HepG2 (cell line): ENCODE measurements at regions not wholly inside any gene's neighbourhood (a gene's known extent, or its start where the extent isn't known, plus 50 kb on each side); places are given as distances from the start of the nearest gene placed in this dataset.

ENCODE experiments used
- ATAC-seq: fragments of 200-7000 bp; cut with Tn5 transposase; 3 replicates; pipeline ENCODE4 v1.9.1; 2020; ENCODE audit warnings: mild to moderate bottlenecking, moderate library complexity
- BruUV-seq: library from RNA; stranded (reverse); fragments of 400-500 nt; replicated peaks from 2 replicates; lab custom pipeline; 2021; lab: Mats Ljungman, UMichigan
- CTCF ChIA-PET: fragments of 300-600 bp; formaldehyde crosslinking; extraction: SDS; loops from one replicate; lab custom pipeline; 2021; ENCODE audit warnings: low total read pairs, inconsistent platforms, low intra/inter-chr PET ratio; lab: Yijun Ruan, JAX
- POLR2A ChIA-PET: fragments of 350-600 bp; sonication (Branson Sonifier 250); formaldehyde crosslinking; loops from one replicate; lab custom pipeline; 2020; ENCODE audit warnings: antibody characterized with exemption, inconsistent platforms; lab: Yijun Ruan, JAX
- DNase-seq: peaks from one replicate; pipeline ENCODE4 v3.0.0-alpha.2; 2015; ENCODE audit warnings: low spot score
- FAIRE-seq: peaks from 3 replicates; lab custom pipeline; 2011; peaks lifted over from hg19 to GRCh38; lab: Jason Lieb, UNC
- H2AFZ ChIP-seq: one replicate; pipeline ENCODE4 v1.6.1; 2011; ENCODE audit warnings: low read length, inconsistent platforms
- H3K27ac ChIP-seq: fragments of 300-600 bp; 3 replicates; pipeline ENCODE4 v1.8.0; 2011; ENCODE audit warnings: mixed run types, mild to moderate bottlenecking, mixed read lengths, low read length, inconsistent platforms; ENCODE audit not compliant: insufficient read depth; ENCODE audit errors: extremely low read length
- H3K27me3 ChIP-seq, 2 experiments: fragments of 200-600 bp in 1 of 2; 2 replicates in 1 of 2; 3 replicates in 1 of 2; pipeline versions ENCODE4 v1.6.0 to v1.8.0; 2011; ENCODE audit warnings: low read length in 2 of 2, mild to moderate bottlenecking in 2 of 2, moderate library complexity in 2 of 2, inconsistent platforms in 1 of 2; ENCODE audit not compliant: insufficient read depth in 2 of 2, control insufficient read depth in 1 of 2
- H3K36me3 ChIP-seq, 2 experiments: fragments of 200-600 bp in 1 of 2; replicated peaks in 1 of 2; 2 replicates in 1 of 2; 3 replicates in 1 of 2; pipeline versions ENCODE4 v1.5.1 to v1.8.0; 2011; ENCODE audit warnings: low read length in 2 of 2, inconsistent platforms in 1 of 2; ENCODE audit not compliant: insufficient read depth in 2 of 2, control insufficient read depth in 1 of 2
- H3K4me1 ChIP-seq: 2 replicates; pipeline ENCODE4 v1.5.1; 2012; ENCODE audit warnings: low read length, inconsistent platforms; ENCODE audit not compliant: insufficient read depth
- H3K4me2 ChIP-seq: 2 replicates; pipeline ENCODE4 v1.6.0; 2011; ENCODE audit warnings: low read depth, low read length, inconsistent platforms
- H3K4me3 ChIP-seq, 3 experiments: fragments of 200-600 bp in 1 of 3; sonication (generic), shearing (Covaris generic) in 1 of 3; replicated peaks in 1 of 3; 2 replicates each; pipeline ENCODE4 v1.5.1; 2011 to 2016; ENCODE audit warnings: low read length in 3 of 3, inconsistent platforms in 2 of 3, low read depth in 2 of 3, mild to moderate bottlenecking in 2 of 3, control low read depth in 1 of 3, mixed read lengths in 1 of 3; ENCODE audit not compliant: insufficient read depth in 1 of 3
- H3K79me2 ChIP-seq: one replicate; pipeline ENCODE4 v1.6.1; 2011; ENCODE audit warnings: low read length, inconsistent platforms; ENCODE audit not compliant: insufficient read depth
- H3K9ac ChIP-seq: 2 replicates; pipeline ENCODE4 v1.6.0; 2011; ENCODE audit warnings: mild to moderate bottlenecking, low read depth, low read length, inconsistent platforms; ENCODE audit not compliant: insufficient read depth
- H3K9me3 ChIP-seq: 2 replicates; pipeline ENCODE4 v1.5.1; 2012; ENCODE audit warnings: mild to moderate bottlenecking, low read length
- H4K20me1 ChIP-seq: 2 replicates; pipeline ENCODE4 v1.6.0; 2011; ENCODE audit warnings: inconsistent platforms, mild to moderate bottlenecking, low read length, moderate library complexity; ENCODE audit not compliant: insufficient read depth
- ARNTL ChIP-seq: sonication (generic); formaldehyde crosslinking; IDR thresholded peaks from 2 replicates; pipeline ENCODE4 v1.4.0; 2020; ENCODE audit warnings: mild to moderate bottlenecking, missing genetic modification reagents
- ATF7-NPFF ChIP-seq: sonication (generic); formaldehyde crosslinking; IDR thresholded peaks from 2 replicates; pipeline ENCODE4 v1.8.1; 2023; ENCODE audit warnings: mild to moderate bottlenecking, low read depth, missing genetic modification reagents, moderate library complexity
- BRCA1 ChIP-seq: sonication (generic); formaldehyde crosslinking; IDR thresholded peaks from 2 replicates; pipeline ENCODE4 v1.4.0; 2020; ENCODE audit warnings: missing genetic modification reagents
- EP300 ChIP-seq, 3 experiments: sonication (generic) in 1 of 3; formaldehyde crosslinking in 1 of 3; IDR thresholded peaks; 2 replicates each; pipeline versions ENCODE4 v1.5.1 to v1.6.1; 2011 to 2020; ENCODE audit warnings: low read depth in 2 of 3, low read length in 2 of 3, borderline replicate concordance in 1 of 3, improper control_type of control experiment in 1 of 3, mild to moderate bottlenecking in 1 of 3, missing genetic modification reagents in 1 of 3, moderate library complexity in 1 of 3
- GFI1 ChIP-seq: sonication (generic); formaldehyde crosslinking; IDR thresholded peaks from 2 replicates; pipeline ENCODE4 v1.5.0; 2020; ENCODE audit warnings: missing genetic modification reagents, mild to moderate bottlenecking, borderline replicate concordance
- HDAC6 ChIP-seq: fragments of 200-600 bp; sonication (generic); IDR thresholded peaks from 2 replicates; pipeline ENCODE4 v1.7.0; 2017; ENCODE audit warnings: mild to moderate bottlenecking, antibody characterized with exemption, low read length, low read depth
- NRL ChIP-seq: sonication (generic); formaldehyde crosslinking; IDR thresholded peaks from 2 replicates; pipeline ENCODE4 v1.5.0; 2020; ENCODE audit warnings: missing genetic modification reagents, mild to moderate bottlenecking, moderate library complexity, borderline replicate concordance
- POLR2AphosphoS2 ChIP-seq: IDR thresholded peaks from 2 replicates; pipeline ENCODE4 v1.6.1; 2011; ENCODE audit warnings: low read depth, low read length, improper control_type of control experiment
- POLR2AphosphoS5 ChIP-seq: IDR thresholded peaks from 2 replicates; pipeline ENCODE4 v1.6.1; 2012; ENCODE audit warnings: low read depth, low read length
- PRMT3 ChIP-seq: sonication (generic); formaldehyde crosslinking; IDR thresholded peaks from 2 replicates; pipeline ENCODE4 v1.8.1; 2022; ENCODE audit warnings: low read depth, mild to moderate bottlenecking, moderate library complexity, missing genetic modification reagents, borderline replicate concordance
- RNF219 ChIP-seq: sonication (generic); formaldehyde crosslinking; IDR thresholded peaks from 2 replicates; pipeline ENCODE4 v1.5.0; 2020; ENCODE audit warnings: mild to moderate bottlenecking, missing genetic modification reagents
- SALL2 ChIP-seq: sonication (generic); formaldehyde crosslinking; IDR thresholded peaks from 2 replicates; pipeline ENCODE4 v1.8.1; 2023; ENCODE audit warnings: mild to moderate bottlenecking, missing genetic modification reagents, inconsistent platforms
- SP140L ChIP-seq: sonication (generic); formaldehyde crosslinking; IDR thresholded peaks from 2 replicates; pipeline ENCODE4 v1.4.0; 2020; ENCODE audit warnings: missing genetic modification reagents, borderline replicate concordance
- YY1 ChIP-seq: IDR thresholded peaks from 2 replicates; pipeline ENCODE4 v1.6.1; 2011; ENCODE audit warnings: low read length, low read depth, moderate library complexity, mild to moderate bottlenecking; ENCODE audit not compliant: insufficient read depth, insufficient replicate concordance
- ZNF276 ChIP-seq: sonication (generic); formaldehyde crosslinking; IDR thresholded peaks from 2 replicates; pipeline ENCODE4 v1.4.0; 2020; ENCODE audit warnings: mild to moderate bottlenecking, low read depth, missing genetic modification reagents
- WGBS: methylation state at CpG from one replicate; pipeline ENCODE4 v1.1.6; 2017; ENCODE audit warnings: low lambda C conversion rate; 5-methylcytosine and 5-hydroxymethylcytosine counted together
- in situ Hi-C: cut with HindIII; loops from 2 replicates; pipeline ENCODE4 v1.10.0; 2017; ENCODE audit warnings: low pct_unique_long_range_greater_than_20kb; ENCODE audit not compliant: extremely low pct_ligation_motif_present
- intact Hi-C: fragments of 100-400 bp; cut with micrococcal nuclease; formaldehyde crosslinking; loops from one replicate; pipeline ENCODE4 v1.10.0; 2022; ENCODE audit not compliant: unreplicated experiment

GRCh38 chr15:60110909-60111308 lies 106.8 kb downstream of the FOXB1 start:
- H3K4me2 ChIP-seq: no peak overlapping the region
- 52% methylated on average over 5 of the region's 5 CpGs for WGBS
- intact Hi-C loops: no loop called here
- no TSS peak for BruUV-seq
- ATAC-seq (no peak), FAIRE-seq (no peak), DNase-seq (no peak)
- H4K20me1 ChIP-seq: no peaks in the 10 kb centered on the region
- no peak overlapping the region for H2AFZ ChIP-seq
- H3K9me3 ChIP-seq: no peaks in the 10 kb centered on the region
- no peaks in the 10 kb centered on the region for H3K27me3 ChIP-seq
- H3K4me1 ChIP-seq: no peaks in the 10 kb centered on the region
- H3K79me2 ChIP-seq: no peaks in the 10 kb centered on the region
- ChIA-PET CTCF (no interaction called here), POLR2A (no interaction called here)
- TF ChIP-seq NRL (no peak), SALL2 (CRISPR knock-in tag) (no peak), SP140L (CRISPR knock-in tag) (no peak), GFI1 (no peak), YY1 (no peak), PRMT3 (CRISPR knock-in tag) (no peak), RNF219 (CRISPR knock-in tag) (no peak), ARNTL (CRISPR knock-in tag) (no peak), POLR2AphosphoS5 (no peak), BRCA1 (CRISPR knock-in tag) (no peak), POLR2AphosphoS2 (no peak), ATF7-NPFF (CRISPR knock-in tag) (no peak), ZNF276 (CRISPR knock-in tag) (no peak), EP300 (IDR thresholded peaks at IDR 0.05; ENCODE audit: low read depth in 2 of 2, low read length in 2 of 2) (no peak), EP300 (CRISPR knock-in tag; IDR thresholded peaks at IDR 0.05; ENCODE audit: borderline replicate concordance) (no peak), HDAC6 (no peak)
- no peak overlapping the region for H3K4me3 ChIP-seq
- no peak overlapping the region for H3K27ac ChIP-seq
- no peak overlapping the region for H3K9ac ChIP-seq
- H3K36me3 ChIP-seq: no peaks in the 10 kb centered on the region
- in situ Hi-C loops: no loop called here
